GM12878 (cell line): ENCODE measurements at regions not wholly inside any gene's neighbourhood (a gene's known extent, or its start where the extent isn't known, plus 50 kb on each side); places are given as distances from the start of the nearest gene placed in this dataset.

Source experiments
- ATAC-seq: fragments of 200-7000 bp; cut with Tn5 transposase; 3 replicates; pipeline ENCODE4 v1.9.1; 2020; ENCODE audit warnings: mild to moderate bottlenecking, moderate library complexity
- BruUV-seq: library from RNA; stranded (reverse); fragments of 400-500 nt; replicated peaks from 2 replicates; lab custom pipeline; 2021; lab: Mats Ljungman, UMichigan
- CTCF ChIA-PET: fragments of 300-600 bp; sonication (Branson Sonifier 250); formaldehyde crosslinking; extraction: SDS; loops from one replicate; lab custom pipeline; 2021; ENCODE audit warnings: inconsistent platforms; lab: Yijun Ruan, JAX
- POLR2A ChIA-PET: fragments of 350-600 bp; formaldehyde crosslinking; extraction: SDS; loops from one replicate; lab custom pipeline; 2021; ENCODE audit warnings: inconsistent platforms; lab: Charles Lee
- RAD21 ChIA-PET: fragments of 300-600 bp; sonication (Branson Sonifier 250); formaldehyde crosslinking; loops from one replicate; lab custom pipeline; 2023; ENCODE audit warnings: antibody characterized with exemption; ENCODE audit not compliant: unreplicated experiment; lab: Charles Lee
- SMC1A ChIA-PET: fragments of 300-600 bp; sonication (Branson Sonifier 250); formaldehyde crosslinking; loops from one replicate; lab custom pipeline; 2023; ENCODE audit not compliant: unreplicated experiment, uncharacterized antibody; lab: Charles Lee
- DNase-seq: peaks from one replicate; pipeline ENCODE4 v3.0.0-alpha.2; 2011; ENCODE audit warnings: low read depth, low spot score
- FAIRE-seq: peaks from 3 replicates; lab custom pipeline; 2011; peaks lifted over from hg19 to GRCh38; lab: Jason Lieb, UNC
- H2AFZ ChIP-seq: 2 replicates; pipeline ENCODE4 v1.6.0; 2011; ENCODE audit warnings: low read depth, low read length, control low read depth; ENCODE audit not compliant: control insufficient read depth
- H3K27ac ChIP-seq: 2 replicates; pipeline ENCODE4 v1.5.1; 2011; ENCODE audit warnings: control low read depth; ENCODE audit not compliant: control insufficient read depth, insufficient read depth
- H3K27me3 ChIP-seq, 2 experiments: replicated peaks in 1 of 2; 2 replicates each; pipeline versions ENCODE4 v1.6.0 to v1.6.1; 2011; ENCODE audit warnings: low read length in 1 of 2; ENCODE audit not compliant: control insufficient read depth in 2 of 2, insufficient read depth in 2 of 2
- H3K36me3 ChIP-seq, 2 experiments: 2 replicates each; pipeline ENCODE4 v1.5.1; 2011; ENCODE audit warnings: low read length in 1 of 2; ENCODE audit not compliant: control insufficient read depth in 2 of 2, insufficient read depth in 2 of 2
- H3K4me1 ChIP-seq: 2 replicates; pipeline ENCODE4 v1.6.1; 2011; ENCODE audit warnings: mild to moderate bottlenecking, low read length, moderate library complexity, mixed read lengths; ENCODE audit not compliant: control insufficient read depth, insufficient read depth
- H3K4me2 ChIP-seq: 2 replicates; pipeline ENCODE4 v1.6.0; 2011; ENCODE audit warnings: control low read depth; ENCODE audit not compliant: control insufficient read depth, insufficient read depth
- H3K4me3 ChIP-seq: fragments of 200-600 bp; sonication (generic); 2 replicates; pipeline ENCODE4 v1.5.1; 2016
- H3K79me2 ChIP-seq: 2 replicates; pipeline ENCODE4 v1.6.0; 2011; ENCODE audit warnings: low read length; ENCODE audit not compliant: control insufficient read depth, insufficient read depth
- H3K9ac ChIP-seq: 2 replicates; pipeline ENCODE4 v1.8.0; 2011; ENCODE audit warnings: low read length, control low read depth, mixed read lengths; ENCODE audit not compliant: control insufficient read depth, insufficient read depth
- H3K9me3 ChIP-seq: replicated peaks from 3 replicates; pipeline ENCODE4 v1.5.1; 2011; ENCODE audit warnings: mild to moderate bottlenecking, low read length; ENCODE audit not compliant: control insufficient read depth, insufficient read depth
- H4K20me1 ChIP-seq: 2 replicates; pipeline ENCODE4 v1.6.0; 2011; ENCODE audit not compliant: control insufficient read depth, insufficient read depth
- BHLHE40 ChIP-seq, 2 experiments: fragments of 450-650 bp in 1 of 2; IDR thresholded peaks; 2 replicates each; pipeline ENCODE4 v1.6.1; 2011 to 2017; ENCODE audit warnings: low read depth in 2 of 2, borderline replicate concordance in 1 of 2, improper control_type of control experiment in 1 of 2, low read length in 1 of 2, mild to moderate bottlenecking in 1 of 2
- CREB1 ChIP-seq: IDR thresholded peaks from 2 replicates; pipeline ENCODE4 v1.6.1; 2012; ENCODE audit warnings: low read depth, mild to moderate bottlenecking, inconsistent platforms
- EZH2 ChIP-seq: IDR thresholded peaks from 2 replicates; pipeline ENCODE4 v1.6.1; 2012; ENCODE audit warnings: low read depth, mild to moderate bottlenecking, control low read depth, inconsistent platforms, low read length, borderline replicate concordance; ENCODE audit not compliant: control insufficient read depth
- NRF1 ChIP-seq: conservative IDR thresholded peaks from 2 replicates; pipeline ENCODE4 v1.6.1; 2011; ENCODE audit warnings: mild to moderate bottlenecking, low read depth, low read length, improper control_type of control experiment
- POLR2AphosphoS5 ChIP-seq: IDR thresholded peaks from 2 replicates; pipeline ENCODE4 v1.6.1; 2011; ENCODE audit warnings: mild to moderate bottlenecking, low read length, inconsistent platforms
- RUNX3 ChIP-seq: IDR thresholded peaks from 2 replicates; pipeline ENCODE4 v1.6.1; 2012; ENCODE audit warnings: low read length, inconsistent platforms
- WGBS: methylation state at CpG from one replicate; pipeline ENCODE4 v1.1.6; 2016; ENCODE audit warnings: low lambda C conversion rate; ENCODE audit not compliant: insufficient replicate concordance, insufficient coverage; ENCODE audit errors: missing lambda C conversion rate; 5-methylcytosine and 5-hydroxymethylcytosine counted together
- in situ Hi-C: fragments of 300-500 bp; cut with MboI; formaldehyde crosslinking; loops from 9 replicates; pipeline ENCODE4 v1.14.3; 2018; ENCODE audit warnings: mixed read lengths
- intact Hi-C: fragments of 100-400 bp; cut with micrococcal nuclease; formaldehyde crosslinking; loops from one replicate; pipeline ENCODE4 v1.14.2; 2022; ENCODE audit not compliant: unreplicated experiment
- TF ChIP-seq, protein P1 (sequence below): IDR thresholded peaks from 2 replicates; pipeline ENCODE4 v1.6.1; 2012; ENCODE audit warnings: low read depth, low read length, improper control_type of control experiment
- TF ChIP-seq, protein P2 (sequence below): fragments of 450-650 bp; IDR thresholded peaks from 2 replicates; pipeline ENCODE4 v1.6.1; 2018; ENCODE audit warnings: mild to moderate bottlenecking, low read depth, moderate library complexity; ENCODE audit not compliant: partially characterized antibody

DNA sequence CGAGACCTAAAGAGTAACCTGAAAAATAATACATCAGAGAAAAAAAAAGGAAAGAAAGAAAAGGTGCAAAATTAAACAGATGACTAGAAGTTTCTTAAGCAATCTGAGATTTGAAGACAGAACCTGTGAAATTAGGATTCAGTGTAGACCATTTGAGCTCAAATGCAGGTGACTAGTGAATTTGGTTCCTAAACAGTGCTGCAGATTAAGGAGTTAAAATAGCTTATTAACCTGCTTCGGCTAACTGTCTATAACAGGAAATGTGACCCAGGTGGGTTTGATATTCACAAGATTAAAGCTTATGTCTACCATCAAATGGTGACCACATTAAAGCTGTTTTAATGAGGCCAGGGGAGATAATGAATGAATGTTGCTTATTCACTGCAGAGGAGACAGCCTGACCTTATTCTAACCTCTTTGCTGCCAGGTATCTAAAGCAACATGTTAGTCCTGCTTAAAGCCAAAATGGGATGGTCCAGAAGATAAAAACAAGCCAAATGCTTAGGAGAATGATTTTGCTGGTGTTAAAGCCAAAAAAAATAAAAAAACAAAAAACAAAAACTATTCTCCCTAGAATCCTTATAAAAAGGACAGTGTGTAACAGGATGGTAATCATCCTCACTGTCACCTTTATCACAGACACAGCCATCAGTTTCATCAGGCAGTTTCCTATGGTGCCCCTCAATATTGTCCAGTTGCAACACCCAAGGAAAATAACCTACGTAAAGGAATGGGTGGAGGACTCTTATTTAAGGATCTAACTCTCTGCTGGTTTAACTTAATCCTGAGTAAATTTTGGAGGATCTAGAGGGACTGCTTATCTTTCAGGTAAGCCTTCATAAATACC is 769.0 kb upstream of the ZEB2 start:
- no peaks in the 10 kb centered on the region for H3K79me2 ChIP-seq
- TF ChIP-seq, protein P1, sequence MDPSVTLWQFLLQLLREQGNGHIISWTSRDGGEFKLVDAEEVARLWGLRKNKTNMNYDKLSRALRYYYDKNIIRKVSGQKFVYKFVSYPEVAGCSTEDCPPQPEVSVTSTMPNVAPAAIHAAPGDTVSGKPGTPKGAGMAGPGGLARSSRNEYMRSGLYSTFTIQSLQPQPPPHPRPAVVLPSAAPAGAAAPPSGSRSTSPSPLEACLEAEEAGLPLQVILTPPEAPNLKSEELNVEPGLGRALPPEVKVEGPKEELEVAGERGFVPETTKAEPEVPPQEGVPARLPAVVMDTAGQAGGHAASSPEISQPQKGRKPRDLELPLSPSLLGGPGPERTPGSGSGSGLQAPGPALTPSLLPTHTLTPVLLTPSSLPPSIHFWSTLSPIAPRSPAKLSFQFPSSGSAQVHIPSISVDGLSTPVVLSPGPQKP = no peak
- TF ChIP-seq, protein P2, sequence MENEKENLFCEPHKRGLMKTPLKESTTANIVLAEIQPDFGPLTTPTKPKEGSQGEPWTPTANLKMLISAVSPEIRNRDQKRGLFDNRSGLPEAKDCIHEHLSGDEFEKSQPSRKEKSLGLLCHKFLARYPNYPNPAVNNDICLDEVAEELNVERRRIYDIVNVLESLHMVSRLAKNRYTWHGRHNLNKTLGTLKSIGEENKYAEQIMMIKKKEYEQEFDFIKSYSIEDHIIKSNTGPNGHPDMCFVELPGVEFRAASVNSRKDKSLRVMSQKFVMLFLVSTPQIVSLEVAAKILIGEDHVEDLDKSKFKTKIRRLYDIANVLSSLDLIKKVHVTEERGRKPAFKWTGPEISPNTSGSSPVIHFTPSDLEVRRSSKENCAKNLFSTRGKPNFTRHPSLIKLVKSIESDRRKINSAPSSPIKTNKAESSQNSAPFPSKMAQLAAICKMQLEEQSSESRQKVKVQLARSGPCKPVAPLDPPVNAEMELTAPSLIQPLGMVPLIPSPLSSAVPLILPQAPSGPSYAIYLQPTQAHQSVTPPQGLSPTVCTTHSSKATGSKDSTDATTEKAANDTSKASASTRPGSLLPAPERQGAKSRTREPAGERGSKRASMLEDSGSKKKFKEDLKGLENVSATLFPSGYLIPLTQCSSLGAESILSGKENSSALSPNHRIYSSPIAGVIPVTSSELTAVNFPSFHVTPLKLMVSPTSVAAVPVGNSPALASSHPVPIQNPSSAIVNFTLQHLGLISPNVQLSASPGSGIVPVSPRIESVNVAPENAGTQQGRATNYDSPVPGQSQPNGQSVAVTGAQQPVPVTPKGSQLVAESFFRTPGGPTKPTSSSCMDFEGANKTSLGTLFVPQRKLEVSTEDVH = no peak
- TF ChIP-seq NRF1 (no peak), POLR2AphosphoS5 (no peak), EZH2 (no peak), RUNX3 (no peak), CREB1 (no peak), BHLHE40 (IDR thresholded peaks at IDR 0.05; ENCODE audit: borderline replicate concordance in 1 of 2, low read depth in 2 of 2, low read length in 1 of 2) (no peak)
- H3K27ac ChIP-seq = no peak overlapping the region
- WGBS = 41% methylated on average over 3 of the region's 3 CpGs
- ChIA-PET SMC1A (no interaction called here), RAD21 (no interaction called here), POLR2A (no interaction called here), CTCF (no interaction called here)
- H3K9me3 ChIP-seq = no peaks in the 10 kb centered on the region
- no peak for ATAC-seq
- H2AFZ ChIP-seq = no peak overlapping the region
- no peak overlapping the region for H3K4me2 ChIP-seq
- no peaks in the 10 kb centered on the region for H3K36me3 ChIP-seq
- in situ Hi-C loops = no loop called here
- no peak for FAIRE-seq
- intact Hi-C loops = no loop called here
- no peak overlapping the region for H3K4me3 ChIP-seq
- H3K9ac ChIP-seq = no peak overlapping the region
- H4K20me1 ChIP-seq = no peaks in the 10 kb centered on the region
- no peaks in the 10 kb centered on the region; a peak in 1 of 4 replicates for H3K27me3 ChIP-seq
- DNase-seq = no peak
- no peaks in the 10 kb centered on the region for H3K4me1 ChIP-seq
- BruUV-seq = no TSS peak
